GM19351 (cell line): ENCODE measurements at regions not wholly inside any gene's neighbourhood (a gene's known extent, or its start where the extent isn't known, plus 50 kb on each side); places are given as distances from the start of the nearest gene placed in this dataset.

Source experiments
- ATAC-seq: cut with Tn5 transposase; IDR thresholded peaks from one replicate; pipeline ENCODE4 v1.9.1; 2021; ENCODE audit warnings: mild to moderate bottlenecking, moderate library complexity; ENCODE audit not compliant: unreplicated experiment

- no peak for ATAC-seq
These were observed 266.6 kb upstream of the SIX2 start for GRCh38 chr2:45275806-45276205.

DNA sequence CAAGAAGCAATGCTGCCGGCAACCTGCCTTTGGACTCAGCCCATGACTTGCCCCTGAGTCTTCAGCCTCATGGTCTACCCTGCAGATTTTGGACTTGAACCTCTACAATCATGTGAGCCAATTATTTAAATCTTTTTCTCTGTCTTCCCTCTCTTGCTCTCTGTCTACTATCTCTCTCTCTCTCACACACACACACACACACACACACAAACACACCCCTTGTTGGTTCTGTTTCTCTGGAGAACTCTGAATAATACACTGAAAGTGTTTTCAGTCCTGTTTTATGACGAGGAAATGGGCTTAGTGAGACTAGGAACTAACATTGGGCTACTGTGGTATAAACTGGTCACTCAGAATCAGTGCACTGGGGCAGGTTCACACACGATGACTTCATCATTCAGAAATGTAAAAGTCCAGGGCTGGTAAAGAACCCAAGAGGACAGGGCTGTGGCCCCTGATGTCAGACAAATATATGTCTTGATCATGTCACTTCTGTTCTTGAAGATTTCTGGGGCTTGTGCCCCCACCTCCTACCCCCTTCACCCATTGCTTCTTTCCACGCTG lies 266.1 kb upstream of the SIX2 start:
- ATAC-seq: no peak

DNA sequence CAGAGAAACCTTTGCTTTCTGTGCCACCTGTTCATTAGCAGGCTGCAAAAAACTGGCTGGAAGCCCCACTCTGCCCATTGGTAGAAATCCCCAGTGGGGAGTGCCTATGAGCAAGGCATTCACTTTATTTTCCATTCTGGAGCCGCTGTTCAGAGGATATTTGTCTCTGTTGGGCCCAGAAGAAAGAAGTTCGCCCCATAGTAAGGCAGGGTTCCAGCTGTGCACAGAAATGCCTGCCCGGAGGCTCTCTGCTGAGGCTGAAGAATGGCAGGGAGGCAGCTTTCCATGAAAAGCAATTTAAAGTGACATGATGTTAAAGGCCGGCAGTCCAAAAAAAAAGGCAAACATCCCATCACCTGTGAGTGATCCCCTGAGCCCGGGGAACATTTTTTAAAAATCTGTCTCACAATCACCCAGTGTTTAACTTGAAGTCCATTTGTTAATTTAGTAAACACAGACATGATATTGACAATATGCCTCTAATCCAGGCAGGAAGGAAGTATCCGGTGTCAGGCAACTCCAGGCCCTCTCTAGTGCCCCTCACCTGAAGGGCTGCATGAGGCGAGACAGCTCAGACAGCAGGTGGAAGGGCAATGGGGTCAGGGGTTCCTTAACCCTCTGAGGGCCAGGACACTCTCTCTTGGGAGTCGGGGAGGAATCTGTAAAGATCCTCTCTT lies 265.1 kb upstream of the SIX2 start:
- no peak for ATAC-seq

DNA sequence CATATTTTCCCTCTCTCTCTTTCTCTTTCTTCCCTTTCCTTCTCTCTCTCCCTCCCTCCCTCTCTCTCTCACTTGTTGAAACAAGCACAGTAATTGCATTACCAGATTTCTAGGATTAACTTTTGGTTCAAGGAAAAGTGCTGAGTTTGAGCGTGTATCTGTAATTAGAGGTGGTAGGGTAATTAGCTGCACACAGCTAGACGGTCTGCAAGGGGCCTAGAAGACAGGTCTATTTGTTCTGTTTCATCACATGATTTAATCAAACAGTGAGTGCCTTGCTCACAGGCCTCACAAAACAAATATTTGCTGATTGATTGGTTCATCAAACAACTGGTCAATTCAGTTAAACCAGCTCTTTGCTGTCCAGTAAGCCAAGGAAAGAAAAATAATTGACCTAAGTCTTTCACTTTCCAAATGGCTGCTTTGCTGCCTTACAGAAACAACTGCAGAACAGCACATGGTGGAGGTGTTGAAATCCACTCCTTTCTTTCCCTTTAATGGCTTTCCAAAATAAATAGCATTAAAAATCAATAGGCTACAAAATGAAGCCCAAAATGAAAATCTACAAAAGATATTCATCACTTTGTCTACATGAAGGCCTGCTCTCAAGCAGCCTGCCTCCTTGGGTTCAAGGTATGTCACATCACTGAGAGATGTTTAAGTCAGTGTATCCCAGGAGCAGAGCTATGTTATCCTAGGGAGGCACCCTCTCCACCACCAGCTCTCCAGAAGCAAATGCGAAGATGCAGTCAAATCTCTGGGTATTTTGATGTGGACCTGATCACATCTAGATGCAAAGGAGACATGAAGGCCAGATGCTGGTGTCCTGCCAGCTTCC lies 264.4 kb upstream of the SIX2 start:
- no peak for ATAC-seq

GRCh38 chr2:45272549-45273265 lies 263.5 kb upstream of the SIX2 start:
- ATAC-seq: no peak

DNA sequence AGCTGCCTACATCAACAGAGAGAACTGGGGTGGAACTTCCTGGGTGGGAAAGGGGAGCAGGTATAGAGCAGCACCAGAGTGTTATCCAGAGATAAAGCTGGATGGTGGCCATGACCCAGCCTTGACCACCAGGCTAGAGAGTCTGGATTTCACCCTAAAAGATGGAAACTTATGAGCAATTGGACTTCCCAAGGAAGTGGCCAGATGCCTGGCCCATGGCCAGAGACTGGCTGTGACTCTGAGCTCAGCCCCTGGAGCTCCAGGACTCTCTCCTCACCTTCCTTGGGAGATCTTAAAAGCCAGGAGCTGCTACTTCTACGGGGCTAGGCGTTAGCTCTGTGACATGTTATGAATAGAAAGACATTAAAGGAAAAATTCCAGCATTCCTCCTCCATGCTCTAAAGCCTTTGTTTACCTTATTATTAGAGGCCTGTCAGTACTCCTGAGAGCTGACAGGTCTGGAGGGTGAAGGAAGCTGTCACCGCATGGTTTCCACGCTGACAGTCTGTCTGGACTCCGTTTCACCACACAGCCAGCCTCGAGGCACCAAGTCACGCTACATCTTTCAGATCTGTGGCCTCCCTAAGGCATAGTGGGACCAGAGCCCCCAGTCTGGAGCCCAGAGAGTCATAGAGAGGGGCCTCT lies 260.0 kb upstream of the SIX2 start:
- ATAC-seq: no peak

GRCh38 chr2:45268631-45269030 lies 259.4 kb upstream of the SIX2 start:
- ATAC-seq: no peak

GRCh38 chr2:45267062-45267792 lies 258.0 kb upstream of the SIX2 start:
- ATAC-seq: no peak

- no peak for ATAC-seq
These were observed 256.1 kb upstream of the SIX2 start for GRCh38 chr2:45265336-45265735.

DNA sequence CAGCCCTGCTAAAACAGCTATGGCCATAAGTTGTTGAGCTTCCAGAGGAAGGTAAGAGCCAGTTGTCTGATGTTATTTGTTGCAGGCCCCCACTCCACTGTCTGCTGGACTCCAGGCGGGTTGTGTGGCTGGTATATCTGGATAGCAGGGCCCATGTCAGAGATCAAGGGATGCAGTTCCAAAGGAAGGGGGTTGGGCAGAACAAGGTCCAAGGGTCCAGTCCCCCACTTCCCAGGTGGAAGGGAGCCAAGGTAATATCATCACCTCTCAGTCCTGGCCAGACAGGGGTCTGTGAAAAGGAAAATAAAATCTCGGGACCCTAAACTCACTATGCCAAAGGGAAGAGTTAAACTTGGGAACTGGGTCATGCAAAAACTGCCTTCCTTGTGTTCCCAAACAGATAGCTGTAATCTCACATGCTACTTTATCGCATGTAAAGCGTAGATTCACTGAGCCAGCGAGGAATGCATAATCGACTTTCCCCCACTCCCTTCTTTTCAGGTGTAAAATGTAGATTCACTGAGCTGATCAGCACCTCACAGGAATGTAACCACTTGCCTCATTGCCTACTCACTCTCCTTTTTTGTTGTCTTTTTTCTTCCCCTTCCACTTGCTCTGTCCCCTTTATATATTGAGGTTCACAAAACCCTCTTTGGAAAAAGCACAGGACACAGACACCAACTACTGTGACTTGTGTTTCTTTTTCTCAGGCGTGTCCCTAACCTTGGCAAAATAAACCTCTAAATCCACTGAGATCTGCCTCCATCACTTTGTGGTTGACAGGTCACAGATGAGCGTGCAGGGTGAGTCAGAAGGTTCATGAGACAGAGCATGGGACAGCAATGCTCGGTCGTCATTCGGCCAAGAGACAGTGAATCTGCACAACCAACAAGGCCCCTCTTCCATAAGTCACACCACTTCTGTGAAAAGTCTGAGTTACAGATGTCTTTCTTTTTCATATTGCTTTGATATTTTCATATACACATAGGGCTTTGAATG lies 255.3 kb upstream of the SIX2 start:
- ATAC-seq: no peak

GRCh38 chr2:45263147-45263546 lies 253.9 kb upstream of the SIX2 start:
- no peak for ATAC-seq

- no peak for ATAC-seq
These were observed 252.5 kb upstream of the SIX2 start for GRCh38 chr2:45261746-45262145.

GRCh38 chr2:45260946-45261345 lies 251.7 kb upstream of the SIX2 start:
- ATAC-seq: no peak

DNA sequence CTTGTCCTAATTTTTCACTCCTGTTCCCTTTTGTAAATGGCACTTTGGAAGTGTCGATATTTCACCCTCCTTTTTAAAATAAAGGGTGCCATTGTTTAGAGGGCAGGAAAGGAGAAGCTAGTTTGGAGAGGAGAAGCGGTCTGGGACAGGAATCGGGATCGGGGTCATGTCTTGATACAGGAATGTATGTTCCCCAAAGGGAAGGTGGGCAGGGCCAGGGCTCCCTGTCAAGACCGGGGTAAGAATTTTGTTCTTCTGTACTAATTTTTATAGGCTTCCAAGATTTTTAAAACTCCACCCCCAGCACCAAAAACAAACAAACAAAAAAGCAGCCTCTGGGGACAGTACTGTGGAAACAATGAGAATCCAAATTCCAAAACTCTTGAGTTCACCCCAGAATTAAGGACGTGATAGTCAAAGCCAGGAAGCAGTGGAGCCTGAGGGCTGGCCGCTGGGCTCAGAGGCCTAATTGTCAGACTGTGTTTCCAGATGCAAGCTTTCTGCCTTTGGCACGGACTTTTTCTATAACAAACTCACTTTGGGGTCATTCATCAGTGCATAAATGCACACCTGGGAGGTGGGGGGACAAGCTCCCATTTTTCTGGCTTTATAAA lies 250.4 kb upstream of the SIX2 start:
- ATAC-seq: no peak

GRCh38 chr2:45259138-45259537 lies 249.9 kb upstream of the SIX2 start:
- no peak for ATAC-seq

- no peak for ATAC-seq
These were observed 249.1 kb upstream of the SIX2 start for GRCh38 chr2:45258311-45258710.

- ATAC-seq: no peak
These were observed 248.6 kb upstream of the SIX2 start for GRCh38 chr2:45257820-45258219.

GRCh38 chr2:45256867-45257641 lies 247.8 kb upstream of the SIX2 start:
- no peak for ATAC-seq
